NCI-H1930 (cell line): ENCODE measurements at regions not wholly inside any gene's neighbourhood (a gene's known extent, or its start where the extent isn't known, plus 50 kb on each side); places are given as distances from the start of the nearest gene placed in this dataset.
"Not testable (repeated sequence)": the region's sequence is repeated elsewhere in the genome, so short reads cannot be mapped to it uniquely, and the experiment has no call there.

ENCODE experiments used
- DNase-seq, 2 experiments: peaks; one replicate each; lab custom pipeline; 2025; lab: John Stamatoyannopoulos, UW

DNA sequence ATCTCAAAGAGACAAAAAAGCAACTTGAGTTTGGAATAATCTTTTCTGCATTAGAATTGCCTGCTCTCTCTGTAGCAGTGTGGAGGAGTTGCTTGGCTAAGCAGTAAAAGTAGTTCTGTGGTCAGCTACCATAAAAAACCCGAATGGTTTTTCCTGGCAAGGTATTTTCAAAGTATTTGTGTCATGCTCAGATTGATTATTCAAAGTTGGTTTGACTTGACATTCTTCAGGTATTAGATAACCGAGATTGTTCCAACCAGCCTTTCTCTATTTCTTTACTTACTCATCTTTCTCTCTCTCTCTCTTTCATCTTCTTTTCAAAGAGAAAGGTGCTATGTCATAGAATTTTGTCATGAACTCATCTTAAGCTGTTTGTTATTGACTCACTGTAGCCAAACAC is 404.9 kb downstream of the CPS1 start:
- DNase-seq = no peak

DNA sequence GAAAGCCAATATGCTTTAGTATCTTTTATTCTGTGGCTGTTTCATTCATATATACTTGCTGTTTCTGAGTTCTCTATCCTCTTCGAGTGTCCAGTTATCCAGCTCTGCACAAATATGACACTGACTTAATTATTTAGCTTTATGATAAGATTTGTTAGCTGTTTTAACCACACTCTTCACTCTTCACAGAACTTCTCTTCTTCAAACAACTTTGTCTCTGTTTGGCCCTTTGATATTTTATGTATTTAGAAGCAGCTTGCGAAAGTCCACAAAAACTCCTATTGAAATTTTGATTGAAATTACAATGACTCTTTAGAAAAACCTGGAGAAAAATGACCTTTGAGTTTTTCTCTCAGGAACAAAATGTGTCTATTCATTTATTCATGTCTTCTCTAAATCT is 407.0 kb downstream of the CPS1 start:
- DNase-seq = peak; percentile 26 to 48

DNA sequence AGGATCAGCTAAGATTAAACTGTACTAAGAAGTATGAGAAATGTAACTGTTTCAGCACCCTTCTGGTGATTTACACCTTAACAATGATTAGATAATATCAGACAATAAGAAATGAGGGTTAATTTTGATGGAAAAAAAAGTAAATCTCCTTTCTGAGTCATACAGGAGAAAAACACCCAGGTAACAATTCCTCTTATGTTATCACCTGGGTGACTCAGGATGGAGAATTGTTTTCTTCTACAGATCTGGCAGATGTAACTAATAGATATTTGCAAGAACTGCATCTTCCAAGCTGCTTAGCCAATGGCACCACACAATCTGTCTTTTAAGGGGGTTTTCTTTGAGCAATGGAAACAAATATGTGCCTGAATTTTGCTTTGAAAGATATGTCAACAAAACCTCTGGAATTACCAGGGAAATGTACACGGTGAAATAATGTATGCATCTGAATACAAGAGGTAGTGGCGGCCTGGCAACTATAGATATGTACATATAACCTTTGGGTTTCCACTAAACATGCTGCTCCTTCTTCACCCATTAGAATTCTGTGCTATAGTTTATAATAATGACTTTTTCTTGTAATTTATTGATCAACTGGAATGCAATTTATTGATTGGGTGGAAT is 407.9 kb downstream of the CPS1 start:
- DNase-seq = peak; percentile 65 to 71

DNA sequence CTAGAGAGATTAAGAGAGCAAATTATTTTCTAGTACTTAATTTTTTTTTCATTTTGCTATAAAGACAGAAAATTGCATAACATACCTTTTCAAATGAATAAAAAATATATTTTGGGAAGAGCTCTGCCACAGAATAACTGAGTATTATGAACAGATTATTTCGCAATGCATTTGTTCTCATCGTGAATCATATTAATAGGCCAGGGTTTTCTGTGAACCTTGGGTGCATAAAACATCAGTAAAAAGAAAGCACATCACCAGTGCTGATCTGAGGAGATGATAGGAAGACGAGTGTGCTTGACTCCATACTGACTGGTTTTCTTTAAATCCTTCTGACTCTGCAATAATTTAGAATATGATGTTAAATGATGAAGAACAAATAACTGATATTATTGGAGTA is 409.1 kb downstream of the CPS1 start:
- no peak for DNase-seq

DNA sequence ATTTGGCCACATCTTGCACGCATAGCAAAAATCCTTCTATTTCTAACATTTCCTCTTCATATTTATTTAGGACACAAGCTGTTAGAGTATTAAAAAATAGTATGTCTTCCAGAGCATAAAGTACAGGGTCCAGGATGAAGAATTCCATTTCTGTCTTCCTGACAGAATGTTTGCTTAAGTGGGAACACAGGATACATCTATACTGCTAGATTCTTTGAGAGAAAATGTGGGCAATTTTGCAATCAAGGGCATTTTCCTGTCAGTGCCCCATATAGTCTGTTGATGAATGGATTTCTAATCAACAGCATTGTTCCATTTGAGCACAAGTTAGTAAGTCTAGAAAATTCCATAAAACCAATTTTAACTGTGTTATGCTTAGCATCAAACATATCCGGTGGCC is 409.9 kb downstream of the CPS1 start:
- DNase-seq = no peak

DNA sequence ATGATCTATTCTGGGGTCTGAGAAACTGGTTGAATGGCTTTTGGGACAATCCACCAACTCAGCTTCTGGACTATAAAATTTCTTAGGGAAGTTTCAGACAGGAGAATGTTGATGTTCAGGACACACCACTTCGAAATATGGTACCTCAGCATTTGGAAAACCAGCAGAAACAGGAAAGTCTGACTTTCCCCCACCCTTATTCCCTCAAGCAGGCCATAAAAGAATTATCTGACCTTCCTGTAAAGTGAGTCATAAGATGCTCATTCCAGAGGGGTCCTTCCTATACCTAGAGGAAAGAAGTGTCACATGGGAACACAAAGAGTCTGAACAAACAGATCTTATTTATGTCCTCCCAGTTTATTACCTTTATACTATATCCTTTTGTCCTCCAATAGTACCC is 415.0 kb downstream of the CPS1 start:
- no peak for DNase-seq

DNA sequence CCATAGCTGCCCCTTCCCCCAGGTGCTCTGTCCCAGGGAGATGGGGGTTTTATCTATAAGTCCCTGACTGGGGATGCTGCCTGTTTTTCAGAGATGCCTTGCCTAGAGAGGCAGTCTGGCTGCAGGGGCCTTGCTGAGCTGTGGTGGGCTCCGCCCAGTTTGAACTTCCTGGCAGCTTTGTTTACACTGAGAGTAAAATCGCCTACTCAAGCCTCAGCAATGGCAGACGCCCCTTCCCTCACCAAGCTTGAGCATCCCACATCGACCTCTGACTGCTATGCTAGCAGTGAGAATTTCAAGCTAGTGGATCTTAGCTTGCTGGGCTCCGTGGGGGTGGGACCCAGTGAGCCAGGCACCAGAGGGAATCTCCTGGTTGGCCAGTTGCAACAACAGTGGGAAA is 430.4 kb downstream of the CPS1 start:
- not testable (repeated sequence) for DNase-seq

DNA sequence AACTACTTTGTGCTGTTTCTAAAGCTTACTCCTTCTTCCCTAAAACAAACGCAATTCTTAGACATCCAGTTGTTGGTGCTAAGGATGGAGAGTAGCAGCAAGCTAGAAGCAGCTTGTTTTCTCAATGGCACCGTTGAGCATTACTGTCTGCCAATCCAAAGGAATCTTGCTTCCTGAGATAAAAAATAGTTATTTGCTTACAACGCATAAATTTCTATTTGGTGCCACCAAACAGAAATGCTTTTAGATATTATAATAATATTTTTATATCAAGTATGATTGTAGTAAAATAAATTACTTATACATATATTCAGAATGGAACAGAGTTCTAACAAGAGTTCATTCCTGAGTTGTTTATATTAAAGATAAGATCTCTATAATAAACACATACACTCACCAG is 434.7 kb downstream of the CPS1 start:
- DNase-seq = no peak

DNA sequence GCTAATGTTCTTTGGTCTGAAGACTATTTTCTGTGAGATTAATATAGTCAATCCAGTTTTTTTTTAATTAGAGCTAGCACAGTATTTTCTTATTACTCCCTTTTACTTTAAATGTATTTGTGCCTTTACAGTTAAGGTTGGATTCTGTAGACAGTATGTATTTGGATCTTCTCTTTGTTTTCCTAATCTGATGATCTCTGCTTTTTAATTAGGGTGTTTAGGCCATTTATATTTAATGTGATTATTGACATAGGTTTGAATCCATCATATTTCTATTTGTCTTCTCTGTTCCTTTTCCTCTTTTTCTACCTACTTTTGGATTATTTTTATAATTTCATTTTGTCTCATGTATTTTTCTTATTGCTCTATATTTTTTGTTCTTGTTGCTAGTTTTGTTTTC is 437.7 kb downstream of the CPS1 start:
- DNase-seq = no peak

DNA sequence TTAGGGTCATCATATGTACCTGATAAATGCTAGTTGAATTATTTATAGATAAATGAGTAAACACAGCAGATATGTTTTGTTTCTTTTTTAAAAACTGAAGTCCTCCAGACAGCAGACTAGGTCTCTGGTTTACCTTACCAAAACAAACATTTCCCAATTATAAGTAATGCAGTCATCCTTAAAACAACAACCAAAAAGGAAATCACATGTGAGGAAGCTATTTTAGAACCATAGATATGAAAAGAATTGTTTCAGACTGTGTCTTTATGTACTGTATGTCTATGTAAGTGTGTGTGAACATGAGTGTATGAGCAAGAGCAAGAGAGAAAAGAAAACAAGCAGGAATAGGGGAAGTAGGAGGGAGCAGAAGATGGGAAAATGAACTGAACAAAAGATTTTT is 441.0 kb downstream of the CPS1 start:
- DNase-seq = no peak

DNA sequence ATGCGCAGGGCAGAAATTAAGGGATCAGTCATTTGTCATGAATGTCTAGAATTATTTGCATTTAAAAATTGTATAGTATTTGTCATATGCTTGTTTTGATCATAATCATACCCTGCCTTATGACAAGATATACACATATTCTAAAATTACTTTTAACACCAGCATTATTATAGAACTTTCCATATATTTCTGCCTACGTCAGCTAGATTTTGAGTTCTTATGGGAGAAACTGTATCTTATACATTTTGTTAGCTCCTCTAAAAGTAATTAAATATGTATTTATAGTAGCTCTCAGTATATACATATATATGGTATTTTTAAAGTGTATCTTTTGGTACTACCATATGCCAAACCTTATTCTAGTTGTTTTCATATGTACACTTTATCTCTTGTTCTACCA is 441.9 kb downstream of the CPS1 start:
- DNase-seq = no peak

DNA sequence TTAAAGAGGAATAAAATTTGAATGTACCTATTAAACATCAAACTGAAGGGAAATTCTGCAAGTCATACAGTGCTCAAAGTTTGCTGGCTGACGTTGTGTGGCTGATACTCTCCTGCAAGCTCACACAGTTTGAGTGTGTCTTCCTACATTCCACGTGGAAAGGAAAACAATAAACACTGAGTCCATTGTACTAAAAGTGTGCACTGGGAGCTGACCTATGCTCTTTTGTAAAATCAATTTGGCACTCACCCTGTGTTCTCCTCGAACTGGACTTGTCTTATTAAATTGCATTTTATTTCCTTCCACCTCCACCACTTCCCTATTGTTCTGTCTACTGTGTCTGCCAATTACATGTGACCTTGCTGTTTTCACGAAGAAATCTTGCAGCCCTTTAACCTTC is 458.0 kb downstream of the CPS1 start:
- DNase-seq = no peak

DNA sequence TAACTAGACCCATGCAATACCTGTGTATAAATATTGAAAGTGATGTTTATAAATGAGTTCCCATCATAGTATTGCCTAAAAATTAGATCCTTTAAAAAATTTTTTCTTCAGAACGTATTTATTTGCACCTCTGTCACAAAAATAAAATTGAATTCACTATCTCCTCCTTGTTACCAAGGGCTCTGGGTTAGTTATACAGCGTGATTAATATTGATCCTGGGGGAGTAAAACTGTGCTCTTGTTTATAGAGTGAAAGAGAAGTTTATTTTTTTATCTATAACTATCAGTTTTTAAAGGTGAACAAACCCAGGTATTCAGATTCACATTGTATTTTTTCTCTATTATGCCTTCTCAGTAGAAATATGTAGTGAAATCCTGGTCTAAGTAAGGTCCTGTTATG is 458.5 kb downstream of the CPS1 start:
- no peak for DNase-seq

DNA sequence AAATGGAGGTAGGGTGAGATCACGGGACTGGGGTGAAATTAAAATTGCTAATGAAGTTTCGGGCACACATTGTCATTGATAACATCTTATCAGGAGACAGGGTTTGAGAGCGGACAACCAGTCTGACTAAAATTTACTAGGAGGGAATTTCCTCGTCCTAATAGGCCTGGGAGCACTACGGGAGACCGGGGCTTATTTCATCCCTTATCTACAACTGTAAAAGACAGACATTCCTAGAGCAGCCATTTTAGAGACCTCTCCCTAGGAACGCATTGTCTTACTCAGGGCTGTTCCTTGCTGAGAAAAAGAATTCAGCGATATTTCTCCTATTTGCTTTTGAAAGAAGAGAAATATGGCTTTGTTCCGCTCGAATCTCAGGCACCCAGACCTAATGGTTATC is 468.7 kb downstream of the CPS1 start:
- DNase-seq = not testable (repeated sequence)

DNA sequence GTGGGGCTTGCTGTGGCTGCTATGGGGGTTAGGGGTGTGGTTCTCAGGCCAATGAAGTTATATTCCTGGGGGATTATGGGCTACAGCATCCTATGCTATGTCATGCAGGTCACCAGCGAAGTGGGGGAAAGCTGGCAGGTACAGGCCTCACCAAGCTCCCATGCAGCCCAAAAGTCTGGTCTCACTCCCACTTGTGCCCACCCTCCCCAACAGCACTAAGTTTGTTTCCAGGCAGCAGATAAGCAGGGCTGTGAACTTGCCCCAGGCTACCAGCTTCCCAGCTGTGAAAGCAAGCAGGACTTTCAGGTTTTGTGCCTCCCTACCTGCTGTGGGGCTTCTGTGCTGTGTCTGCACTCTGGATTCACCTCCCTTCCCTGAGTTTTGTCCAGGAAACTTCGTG is 469.7 kb downstream of the CPS1 start:
- DNase-seq = no peak

DNA sequence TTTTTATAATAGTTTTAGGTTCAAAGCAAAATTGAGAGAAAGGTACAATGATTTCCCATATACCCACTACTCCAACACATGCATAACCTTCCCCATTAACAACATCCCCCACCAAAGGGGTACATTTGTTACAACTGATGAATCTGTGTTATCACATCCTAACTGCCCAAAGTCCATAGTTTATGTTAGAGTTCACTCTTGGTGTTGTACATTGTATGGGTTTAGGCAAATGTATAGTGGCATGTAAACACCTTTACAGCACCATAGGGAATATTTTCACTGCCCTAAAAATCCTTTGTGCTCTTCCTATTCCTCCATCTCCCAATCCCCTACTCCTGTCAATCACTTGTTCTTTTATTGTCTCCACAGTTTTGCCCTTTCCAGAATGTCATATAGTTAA is 471.6 kb downstream of the CPS1 start:
- DNase-seq = no peak

DNA sequence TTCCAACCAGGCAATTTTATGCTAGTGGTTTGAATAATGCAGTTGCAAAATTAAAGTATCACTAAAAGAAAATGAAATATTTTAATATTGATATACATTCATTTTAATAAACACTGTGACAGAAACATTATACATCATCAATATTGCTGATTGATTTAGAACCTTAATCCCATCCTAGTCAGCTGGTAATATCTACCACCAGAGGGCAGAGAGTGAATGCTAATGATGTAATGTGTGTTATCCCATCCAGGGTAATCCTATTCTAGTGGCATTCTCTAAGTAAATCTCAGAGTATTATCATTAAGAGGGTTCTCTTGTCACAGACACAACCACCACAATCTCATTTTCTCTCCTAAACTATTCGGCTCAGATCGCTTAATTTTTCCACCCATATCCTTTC is 477.4 kb downstream of the CPS1 start:
- peak in 1 of 2 experiments; percentile 32 for DNase-seq

DNA sequence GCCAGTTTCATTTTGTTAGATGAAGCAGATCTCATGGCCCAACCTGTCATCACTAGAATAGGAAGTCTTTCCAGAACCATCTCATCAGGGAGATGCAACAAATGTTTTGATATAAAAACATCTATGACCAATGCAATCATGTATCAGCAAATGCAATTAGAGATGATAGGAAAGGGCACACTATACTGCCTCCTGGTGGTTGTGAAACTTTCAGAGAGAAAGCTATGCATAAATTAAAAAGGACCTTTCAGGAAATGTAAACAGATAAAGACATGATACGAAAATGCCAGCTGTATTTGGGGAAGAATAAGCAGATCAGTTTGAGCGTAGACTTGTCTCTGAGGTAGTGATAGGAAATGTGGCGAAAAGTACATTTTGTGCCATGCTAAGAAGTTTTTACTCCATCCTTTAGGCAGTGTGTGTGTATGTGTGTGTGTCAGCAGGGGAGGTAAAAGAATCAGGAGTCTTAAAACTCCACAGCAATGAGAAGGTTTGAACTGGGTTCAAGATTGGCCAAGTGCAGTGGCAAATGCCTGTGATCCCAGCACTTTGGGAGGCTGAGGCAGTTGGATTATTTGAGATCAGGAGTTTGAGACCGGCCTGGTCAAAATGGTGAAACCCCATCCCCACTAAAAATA is 479.3 kb downstream of the CPS1 start:
- DNase-seq = no peak

DNA sequence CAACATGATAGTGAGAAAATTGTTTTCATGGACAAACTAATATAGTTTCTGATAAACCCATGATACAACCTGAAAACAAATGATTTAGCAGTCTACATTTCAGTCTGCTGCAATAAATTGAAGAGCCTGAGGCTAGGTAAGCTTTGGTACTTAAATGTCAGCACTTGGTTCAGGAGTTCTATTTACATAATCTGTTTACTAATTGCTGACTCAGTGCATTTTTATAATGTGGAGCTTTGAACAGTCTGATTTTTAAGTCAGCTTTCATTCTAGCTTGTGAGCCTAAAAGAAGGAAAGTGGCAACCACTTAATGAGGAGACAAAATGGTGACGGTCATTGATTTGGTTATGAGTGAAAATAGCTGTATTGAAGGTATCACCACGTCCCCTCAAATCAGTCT is 488.6 kb downstream of the CPS1 start:
- DNase-seq = no peak

DNA sequence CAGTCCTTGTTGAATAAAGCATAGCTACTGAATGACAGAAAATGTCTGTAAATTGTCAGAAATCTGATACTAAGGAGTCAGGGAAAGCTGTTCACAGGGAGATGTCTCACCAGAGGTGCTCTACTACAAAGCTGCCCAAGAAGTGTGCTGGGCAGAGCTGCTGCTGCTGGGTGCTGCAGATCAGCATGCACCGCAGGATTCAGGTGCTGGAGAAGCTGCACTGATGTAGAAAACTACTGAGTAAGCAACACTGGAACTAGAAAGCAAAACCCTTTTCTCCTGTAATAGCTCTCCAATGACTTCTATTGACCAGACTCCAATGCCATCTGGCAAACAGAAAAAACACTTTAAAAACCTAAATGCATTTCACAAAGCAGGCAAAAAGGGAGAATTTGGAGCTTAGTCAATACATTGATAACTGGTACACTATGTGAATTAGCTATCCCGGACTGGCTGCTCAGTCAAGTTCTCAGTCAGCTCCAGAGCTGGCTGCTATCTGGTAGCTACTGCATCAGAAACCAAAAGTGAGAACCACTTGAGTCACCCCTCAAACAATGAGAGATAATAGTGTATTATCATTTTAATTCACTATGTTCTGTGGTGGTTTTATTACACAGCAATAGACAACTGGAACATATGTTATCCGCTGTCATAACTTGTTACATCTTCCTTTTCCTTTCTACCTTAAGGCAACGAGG is 493.1 kb downstream of the CPS1 start:
- no peak for DNase-seq

DNA sequence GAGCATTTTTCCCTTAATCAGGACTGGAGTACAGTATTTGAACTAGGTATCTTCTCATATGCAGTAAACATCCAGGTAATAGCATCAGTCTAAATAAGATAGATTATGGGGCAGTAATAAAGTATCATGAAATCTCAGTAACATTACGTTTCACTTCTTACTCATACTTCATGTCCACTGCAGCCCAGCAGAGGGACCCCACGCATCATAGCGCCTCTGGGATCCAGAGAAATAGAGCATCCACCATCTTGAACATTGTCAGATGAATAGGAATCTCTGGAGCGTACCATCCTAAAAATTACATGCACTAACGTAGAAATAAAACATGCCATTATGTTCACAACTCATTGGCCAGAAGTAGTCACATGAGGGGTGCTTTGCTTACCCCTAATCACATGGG is 499.0 kb downstream of the CPS1 start:
- no peak for DNase-seq

DNA sequence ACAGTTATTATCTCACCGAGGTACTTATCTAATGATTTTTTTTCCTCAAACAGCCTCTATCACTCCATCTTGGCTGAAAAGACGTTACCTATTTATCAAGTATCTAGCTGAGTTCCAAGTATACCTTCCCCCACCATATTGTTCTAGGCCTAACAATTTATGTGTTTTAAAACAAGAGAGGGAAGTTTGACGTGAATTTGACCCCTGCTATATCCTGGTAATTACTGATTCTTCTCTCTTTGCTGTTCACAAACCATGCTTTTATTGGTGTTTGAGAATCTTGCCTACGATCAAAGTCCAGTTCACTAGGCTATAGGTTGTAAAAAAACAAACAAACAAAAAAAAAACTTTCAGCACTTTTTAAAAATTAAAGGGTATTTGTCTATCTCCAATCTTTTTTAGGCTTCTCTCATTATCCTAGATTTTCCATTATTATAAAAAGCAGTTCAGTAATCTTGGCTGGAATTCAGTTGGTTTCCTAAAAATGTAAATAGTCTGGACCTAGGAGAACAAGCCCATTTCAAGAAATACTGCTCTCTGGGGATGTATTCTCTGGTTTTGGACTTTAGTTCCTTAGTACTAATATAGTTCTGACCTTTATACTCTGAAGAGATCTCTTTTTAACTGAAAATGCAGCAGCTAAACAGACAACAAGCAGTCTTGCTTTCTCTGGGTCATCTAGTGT is 505.4 kb downstream of the CPS1 start:
- DNase-seq = no peak

DNA sequence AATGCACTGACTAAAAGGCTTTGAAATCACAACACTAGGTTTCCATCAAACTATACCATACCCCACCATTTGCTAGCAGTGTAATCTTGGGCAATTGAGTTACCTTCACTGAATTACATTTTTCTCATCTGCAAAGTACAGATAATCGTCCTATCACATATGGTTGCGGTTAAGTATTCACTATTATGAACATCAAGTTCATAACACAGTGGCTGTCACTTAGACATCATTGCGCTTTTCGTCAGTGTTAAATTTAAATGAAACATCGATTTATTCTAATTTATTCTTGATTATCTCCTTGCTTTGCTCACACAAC is 505.9 kb downstream of the CPS1 start:
- DNase-seq = no peak
